Pancreas (tissue), 10 donors: ENCODE measurements at regions not wholly inside any gene's neighbourhood (a gene's known extent, or its start where the extent isn't known, plus 50 kb on each side); places are given as distances from the start of the nearest gene placed in this dataset.

Experiments used
- ATAC-seq, 4 donors: fragments of 200-7000 bp; cut with Tn5 transposase; one replicate each; pipeline versions ENCODE4 v1.8.0 to v1.9.1; 2020; ENCODE audit warnings: mild to moderate bottlenecking in 4 of 4, moderate library complexity in 4 of 4
- DNase-seq, 6 donors: peaks; one replicate each; pipeline ENCODE4 v3.0.0-alpha.2; 2020
- FAIRE-seq: peaks from 2 replicates; lab custom pipeline; 2012; peaks lifted over from hg19 to GRCh38; lab: Jason Lieb, UNC
- H3K27ac ChIP-seq, 4 donors: fragments of 200-600 bp; sonication (generic); 1 replicate in 3 of 4; 2 replicates in 1 of 4; pipeline versions ENCODE4 v1.5.0 to v1.8.0; 2020
- H3K27me3 ChIP-seq, 4 donors: fragments of 200-600 bp; one replicate each; pipeline ENCODE4 v1.8.0; 2021
- H3K36me3 ChIP-seq, 3 donors: fragments of 200-600 bp; sonication (generic) in 1 of 3; one replicate each; pipeline versions ENCODE4 v1.5.0 to v1.8.0; 2020 to 2021
- H3K4me1 ChIP-seq, 3 donors: fragments of 200-600 bp; one replicate each; pipeline ENCODE4 v1.8.0; 2021
- H3K4me3 ChIP-seq, 4 donors: fragments of 200-600 bp; sonication (generic) in 2 of 4; one replicate each; pipeline versions ENCODE4 v1.5.0 to v1.8.0; 2020 to 2021
- H3K9me3 ChIP-seq, 4 donors: fragments of 200-600 bp; one replicate each; pipeline ENCODE4 v1.8.0; 2021
- CTCF ChIP-seq, 4 donors: fragments of 200-600 bp; sonication (generic) in 3 of 4; IDR thresholded peaks; one replicate each; pipeline versions ENCODE4 v1.5.0 to v1.8.0; 2021; ENCODE audit warnings: antibody characterized with exemption in 4 of 4
- WGBS, 2 donors: extraction: QIAGEN DNeasy Blood & Tissue Kit; methylation state at CpG; one replicate each; pipeline ENCODE4 v1.1.7; 2013; 5-methylcytosine and 5-hydroxymethylcytosine counted together
- intact Hi-C, 3 donors: fragments of 100-400 bp; cut with DNase I; formaldehyde crosslinking; loops; one replicate each; pipeline versions ENCODE4 v1.11.1 to v1.14.2; 2022
- donor health status: healthy with polysubstance abuse.
- donor health status: DM: no; HTN: no; CAD: no; lungs with moderate emphysema.
- donor health status: DM: no; HTN: no; CAD: no.
- donor health status: control.
- donor health status: control.
- donor health status: Bipolar disorder and iron deficiency.
- donor health status: DM: yes; HTN: yes; CAD: no.
- donor health status: DM: no; HTN: no; CAD: no.
- donor health status: DM: no; HTN: no; CAD: no.
- donor health status: DM: yes; HTN: yes; CAD: no.

- no peak for FAIRE-seq
- no peak for DNase-seq
- no peak for ATAC-seq
- Histone ChIP-seq H3K36me3 (no peaks in the 10 kb centered on the region), H3K4me1 (no peaks in the 10 kb centered on the region), H3K4me3 (no peak overlapping the region), H3K27me3 (peaks cover 0 to 7% (median 1%) of the 10 kb centered on the region in 4 donors), H3K27ac (no peak overlapping the region), H3K9me3 (no peaks in the 10 kb centered on the region)
- intact Hi-C loops = no loop called here
- no peak for TF ChIP-seq CTCF (IDR thresholded peaks at IDR 0.05)
- WGBS, 2 donors = 55 to 80% methylated on average over 7 of the region's 7 CpGs
Observed at GRCh38 chr16:66121466-66121865, 245.0 kb upstream of the CDH5 start.

GRCh38 chr16:66120656-66121055, 245.8 kb upstream of the CDH5 start:
- H3K36me3 ChIP-seq = no peaks in the 10 kb centered on the region
- no peaks in the 10 kb centered on the region for H3K9me3 ChIP-seq
- no peak overlapping the region for H3K27ac ChIP-seq
- H3K4me3 ChIP-seq = no peak overlapping the region
- TF ChIP-seq CTCF (IDR thresholded peaks at IDR 0.05) = no peak
- ATAC-seq (no peak), FAIRE-seq (no peak), DNase-seq (no peak)
- intact Hi-C loops = no loop called here
- 34 to 52% methylated on average over 3 of the region's 3 CpGs for WGBS, 2 donors
- peaks cover 0 to 5% (median 1%) of the 10 kb centered on the region in 4 donors for H3K27me3 ChIP-seq
- no peaks in the 10 kb centered on the region for H3K4me1 ChIP-seq

GRCh38 chr16:66116163-66117002, 250.1 kb upstream of the CDH5 start:
- FAIRE-seq (no peak), ATAC-seq (no peak), DNase-seq (no peak)
- Histone ChIP-seq H3K9me3 (no peaks in the 10 kb centered on the region), H3K4me3 (no peak overlapping the region), H3K27me3 (no peaks in the 10 kb centered on the region), H3K36me3 (no peaks in the 10 kb centered on the region), H3K27ac (no peak overlapping the region), H3K4me1 (no peaks in the 10 kb centered on the region)
- TF ChIP-seq CTCF (IDR thresholded peaks at IDR 0.05) = no peak
- intact Hi-C loops = no loop called here
- WGBS, 2 donors = 69 to 84% methylated on average over 4 of the region's 4 CpGs

- Histone ChIP-seq H3K36me3 (no peaks in the 10 kb centered on the region), H3K27ac (no peak overlapping the region), H3K4me3 (no peak overlapping the region), H3K4me1 (no peaks in the 10 kb centered on the region), H3K9me3 (no peaks in the 10 kb centered on the region), H3K27me3 (no peaks in the 10 kb centered on the region)
- TF ChIP-seq CTCF (IDR thresholded peaks at IDR 0.05) = no peak
- 54 to 74% methylated on average over 3 of the region's 3 CpGs for WGBS, 2 donors
- intact Hi-C loops = no loop called here
- DNase-seq = no peak
- no peak for ATAC-seq
- no peak for FAIRE-seq
Observed at GRCh38 chr16:66115373-66115772, 251.1 kb upstream of the CDH5 start.

GRCh38 chr16:66113223-66113622, 253.3 kb upstream of the CDH5 start:
- no peaks in the 10 kb centered on the region for H3K9me3 ChIP-seq
- no peak for DNase-seq
- ATAC-seq = no peak
- no peak for FAIRE-seq
- intact Hi-C loops = no loop called here
- no peaks in the 10 kb centered on the region for H3K27me3 ChIP-seq
- H3K4me1 ChIP-seq = no peaks in the 10 kb centered on the region
- H3K4me3 ChIP-seq = no peak overlapping the region
- H3K36me3 ChIP-seq = no peaks in the 10 kb centered on the region
- TF ChIP-seq CTCF (IDR thresholded peaks at IDR 0.05) = no peak
- H3K27ac ChIP-seq = no peak overlapping the region
- WGBS, 2 donors = 72 to 81% methylated on average over 2 of the region's 2 CpGs
